ENCODE measurements at regions not wholly inside any gene's neighbourhood (a gene's known extent, or its start where the extent isn't known, plus 50 kb on each side); places are given as distances from the start of the nearest gene placed in this dataset.

DNA sequence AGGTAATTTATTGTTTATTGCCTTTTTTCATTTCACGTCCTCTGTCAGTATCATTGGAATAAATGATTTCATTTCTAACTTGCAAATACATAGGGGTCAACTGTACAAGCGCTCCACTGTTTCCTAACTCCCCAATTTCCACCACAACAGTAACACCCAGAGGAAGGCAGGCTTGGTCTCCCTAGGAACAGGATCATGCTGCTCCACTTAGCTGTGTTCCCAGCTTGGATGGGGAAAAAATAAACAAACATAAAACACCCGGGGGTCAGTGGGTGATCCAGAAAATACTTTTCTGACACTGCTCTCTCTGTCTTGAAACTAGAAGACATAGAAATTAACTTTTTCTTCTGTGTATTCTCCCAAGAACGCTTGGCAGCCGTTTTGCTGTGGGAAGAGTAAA lies 772.5 kb downstream of the TRIML1 start:
- Mint-ChIP-seq H3K36me3 (ENCODE audit: unreplicated experiment) (peaks cover 2% of the 10 kb centered on the region), H3K27ac (ENCODE audit: unreplicated experiment) (no peak overlapping the region), H3K27me3 (ENCODE audit: unreplicated experiment) (no peaks in the 10 kb centered on the region), H3K4me3 (ENCODE audit: unreplicated experiment) (no peak overlapping the region), H3K9me3 (ENCODE audit: unreplicated experiment) (peaks cover 7% of the 10 kb centered on the region), H3K4me1 (ENCODE audit: unreplicated experiment) (no peaks in the 10 kb centered on the region)
- DNase-seq (ENCODE audit: extremely low spot score, unreplicated experiment), result no peak
- TF ChIP-seq, protein P1, sequence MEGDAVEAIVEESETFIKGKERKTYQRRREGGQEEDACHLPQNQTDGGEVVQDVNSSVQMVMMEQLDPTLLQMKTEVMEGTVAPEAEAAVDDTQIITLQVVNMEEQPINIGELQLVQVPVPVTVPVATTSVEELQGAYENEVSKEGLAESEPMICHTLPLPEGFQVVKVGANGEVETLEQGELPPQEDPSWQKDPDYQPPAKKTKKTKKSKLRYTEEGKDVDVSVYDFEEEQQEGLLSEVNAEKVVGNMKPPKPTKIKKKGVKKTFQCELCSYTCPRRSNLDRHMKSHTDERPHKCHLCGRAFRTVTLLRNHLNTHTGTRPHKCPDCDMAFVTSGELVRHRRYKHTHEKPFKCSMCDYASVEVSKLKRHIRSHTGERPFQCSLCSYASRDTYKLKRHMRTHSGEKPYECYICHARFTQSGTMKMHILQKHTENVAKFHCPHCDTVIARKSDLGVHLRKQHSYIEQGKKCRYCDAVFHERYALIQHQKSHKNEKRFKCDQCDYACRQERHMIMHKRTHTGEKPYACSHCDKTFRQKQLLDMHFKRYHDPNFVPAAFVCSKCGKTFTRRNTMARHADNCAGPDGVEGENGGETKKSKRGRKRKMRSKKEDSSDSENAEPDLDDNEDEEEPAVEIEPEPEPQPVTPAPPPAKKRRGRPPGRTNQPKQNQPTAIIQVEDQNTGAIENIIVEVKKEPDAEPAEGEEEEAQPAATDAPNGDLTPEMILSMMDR (IDR thresholded peaks at IDR 0.05), result no peak

DNA sequence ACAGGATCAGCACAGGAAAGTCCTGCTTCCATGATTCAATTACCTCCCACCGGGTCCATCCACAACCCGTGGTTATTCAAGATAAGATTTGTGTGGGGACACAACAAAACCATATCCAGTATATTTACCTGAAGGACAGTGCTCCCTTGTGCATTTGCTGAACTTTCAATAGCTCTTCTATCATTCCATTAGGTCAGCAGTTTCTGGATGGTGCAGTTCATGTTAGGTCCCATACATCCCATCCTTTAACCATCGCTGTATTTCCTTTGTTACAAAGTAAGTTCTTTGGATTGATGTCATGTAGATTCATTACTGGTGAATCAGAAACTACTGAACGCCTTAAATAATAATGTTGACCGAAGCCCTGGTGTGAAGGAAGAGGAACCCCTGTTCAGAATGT lies 775.9 kb downstream of the TRIML1 start:
- DNase-seq (ENCODE audit: extremely low spot score, unreplicated experiment), result no peak
- Mint-ChIP-seq H3K4me3 (ENCODE audit: unreplicated experiment) (no peak overlapping the region), H3K4me1 (ENCODE audit: unreplicated experiment) (peaks cover 12% of the 10 kb centered on the region), H3K9me3 (ENCODE audit: unreplicated experiment) (peaks cover 22% of the 10 kb centered on the region), H3K27me3 (ENCODE audit: unreplicated experiment) (no peaks in the 10 kb centered on the region), H3K27ac (ENCODE audit: unreplicated experiment) (no peak overlapping the region), H3K36me3 (ENCODE audit: unreplicated experiment) (peaks cover 2% of the 10 kb centered on the region)
- TF ChIP-seq, protein P1 (IDR thresholded peaks at IDR 0.05), result no peak

DNA sequence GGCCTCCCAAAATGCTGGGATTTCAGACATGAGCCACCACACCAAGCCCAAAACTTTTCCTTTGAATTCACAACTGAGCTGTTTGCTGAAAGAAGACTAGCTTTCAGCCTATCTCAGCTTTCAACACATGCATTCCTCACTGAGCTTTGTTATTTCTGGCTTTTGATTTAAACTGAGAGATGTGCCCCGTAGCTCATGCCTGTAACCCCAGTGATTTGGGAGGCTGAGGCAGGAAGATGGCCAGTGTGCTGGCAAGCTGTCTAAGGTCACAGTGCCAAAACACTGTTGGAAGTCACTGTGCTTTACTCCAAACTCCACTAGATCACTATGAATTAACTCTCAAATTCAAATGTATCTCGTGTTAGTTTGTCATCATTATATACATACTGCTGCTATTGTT lies 779.5 kb downstream of the TRIML1 start:
- no peak overlapping the region for H3K4me3 Mint-ChIP-seq (ENCODE audit: unreplicated experiment)
- no peak overlapping the region for H3K27ac Mint-ChIP-seq (ENCODE audit: unreplicated experiment)
- H3K4me1 Mint-ChIP-seq (ENCODE audit: unreplicated experiment), result peaks cover 12% of the 10 kb centered on the region
- no peak for DNase-seq (ENCODE audit: extremely low spot score, unreplicated experiment)
- H3K9me3 Mint-ChIP-seq (ENCODE audit: unreplicated experiment), result peaks cover 26% of the 10 kb centered on the region
- TF ChIP-seq, protein P1 (IDR thresholded peaks at IDR 0.05), result no peak
- no peaks in the 10 kb centered on the region for H3K36me3 Mint-ChIP-seq (ENCODE audit: unreplicated experiment)
- H3K27me3 Mint-ChIP-seq (ENCODE audit: unreplicated experiment), result no peaks in the 10 kb centered on the region

DNA sequence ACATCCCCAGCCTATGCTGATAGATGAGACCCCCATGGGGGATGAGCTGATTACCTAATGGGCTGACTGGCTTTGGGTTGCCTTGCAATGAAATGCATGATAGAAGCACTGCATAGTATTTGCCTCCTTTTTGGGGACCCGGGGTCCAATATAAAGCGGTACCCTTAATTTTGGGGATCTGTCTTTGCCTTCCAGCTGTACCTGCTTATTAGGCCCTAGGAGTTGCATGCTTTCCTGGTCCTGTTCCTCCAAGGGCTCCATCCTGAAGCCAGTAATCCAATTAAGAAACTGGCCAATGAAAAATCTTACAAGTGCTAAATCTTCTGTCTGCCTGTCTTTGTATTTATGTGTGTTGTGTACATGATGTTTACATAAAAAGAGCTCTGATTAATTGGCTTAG lies 791.6 kb downstream of the TRIML1 start:
- H3K9me3 Mint-ChIP-seq (ENCODE audit: unreplicated experiment), result peaks cover 17% of the 10 kb centered on the region
- H3K27me3 Mint-ChIP-seq (ENCODE audit: unreplicated experiment), result no peaks in the 10 kb centered on the region
- TF ChIP-seq, protein P1 (IDR thresholded peaks at IDR 0.05), result no peak
- DNase-seq (ENCODE audit: extremely low spot score, unreplicated experiment), result no peak
- H3K36me3 Mint-ChIP-seq (ENCODE audit: unreplicated experiment), result peaks cover 6% of the 10 kb centered on the region
- no peak overlapping the region for H3K27ac Mint-ChIP-seq (ENCODE audit: unreplicated experiment)
- H3K4me1 Mint-ChIP-seq (ENCODE audit: unreplicated experiment), result peaks cover 18% of the 10 kb centered on the region
- H3K4me3 Mint-ChIP-seq (ENCODE audit: unreplicated experiment), result no peak overlapping the region

DNA sequence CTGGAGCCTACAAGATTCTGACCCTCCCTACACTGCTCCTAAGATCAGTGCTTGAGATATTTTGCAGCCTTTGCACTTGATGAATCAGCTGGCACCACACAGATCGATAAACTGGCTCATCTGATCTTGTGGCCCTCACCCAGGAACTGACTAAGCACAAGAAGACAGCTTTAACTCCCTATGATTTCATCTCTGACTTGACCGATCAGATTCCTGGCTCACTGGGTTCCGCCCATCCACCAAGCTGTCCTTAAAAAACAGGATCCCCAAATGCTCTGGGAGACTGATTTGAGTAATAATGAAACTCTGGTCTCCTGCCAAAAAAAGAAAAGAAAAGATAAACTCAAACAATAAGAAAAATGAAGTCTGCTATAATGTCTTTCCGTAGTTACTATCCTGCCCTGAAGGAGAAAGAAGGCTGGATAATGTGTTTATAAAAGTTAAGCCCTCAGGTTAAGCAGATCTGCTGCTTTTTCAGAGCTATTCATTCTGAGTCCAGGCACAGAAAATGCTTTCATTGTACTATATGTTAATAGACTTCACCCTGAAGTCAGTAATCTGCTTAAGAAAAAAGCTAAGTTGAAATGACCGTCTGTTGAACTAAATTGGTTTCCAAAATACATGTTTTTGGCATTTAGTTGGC lies 795.2 kb downstream of the TRIML1 start:
- Mint-ChIP-seq H3K36me3 (ENCODE audit: unreplicated experiment) (peaks cover 8% of the 10 kb centered on the region), H3K27ac (ENCODE audit: unreplicated experiment) (peak overlapping the region; percentile 59), H3K4me1 (ENCODE audit: unreplicated experiment) (peaks cover 18% of the 10 kb centered on the region), H3K27me3 (ENCODE audit: unreplicated experiment) (no peaks in the 10 kb centered on the region), H3K9me3 (ENCODE audit: unreplicated experiment) (peaks cover 13% of the 10 kb centered on the region), H3K4me3 (ENCODE audit: unreplicated experiment) (no peak overlapping the region)
- no peak for DNase-seq (ENCODE audit: extremely low spot score, unreplicated experiment)
- TF ChIP-seq, protein P1 (IDR thresholded peaks at IDR 0.05), result no peak

Data from osteocyte (in vitro differentiated cells).